Subcutaneous abdominal adipose tissue (tissue), 5 donors: ENCODE measurements at regions not wholly inside any gene's neighbourhood (a gene's known extent, or its start where the extent isn't known, plus 50 kb on each side); places are given as distances from the start of the nearest gene placed in this dataset.

Source experiments
- H3K27ac ChIP-seq: one replicate; pipeline ENCODE4 v1.7.0; 2013; ENCODE audit warnings: low read depth, mild to moderate bottlenecking, inconsistent platforms, low read length, moderate library complexity
- H3K27me3 ChIP-seq, 5 donors: one replicate each; pipeline ENCODE4 v1.7.0; 2013; ENCODE audit warnings: low read length in 5 of 5, inconsistent platforms in 1 of 5; ENCODE audit not compliant: control insufficient read depth in 5 of 5, insufficient read depth in 4 of 5
- H3K36me3 ChIP-seq, 5 donors: one replicate each; pipeline ENCODE4 v1.7.0; 2013; ENCODE audit warnings: low read length in 5 of 5; ENCODE audit not compliant: control insufficient read depth in 5 of 5, insufficient read depth in 5 of 5
- H3K4me1 ChIP-seq, 5 donors: one replicate each; pipeline ENCODE4 v1.7.0; 2013; ENCODE audit warnings: low read length in 5 of 5, mild to moderate bottlenecking in 3 of 5, moderate library complexity in 1 of 5; ENCODE audit not compliant: control insufficient read depth in 5 of 5, insufficient read depth in 5 of 5
- H3K4me3 ChIP-seq, 5 donors: one replicate each; pipeline ENCODE4 v1.7.0; 2013; ENCODE audit warnings: low read length in 5 of 5, low read depth in 1 of 5
- H3K9ac ChIP-seq, 5 donors: one replicate each; pipeline ENCODE4 v1.7.0; 2013; ENCODE audit warnings: low read length in 5 of 5, mild to moderate bottlenecking in 4 of 5, moderate library complexity in 3 of 5
- H3K9me3 ChIP-seq, 5 donors: one replicate each; pipeline ENCODE4 v1.7.0; 2013; ENCODE audit warnings: low read length in 5 of 5; ENCODE audit not compliant: control insufficient read depth in 5 of 5
- donor health status: healthy.
- donor health status: healthy.
- donor health status: healthy.
- donor health status: healthy.
- donor health status: healthy.

DNA sequence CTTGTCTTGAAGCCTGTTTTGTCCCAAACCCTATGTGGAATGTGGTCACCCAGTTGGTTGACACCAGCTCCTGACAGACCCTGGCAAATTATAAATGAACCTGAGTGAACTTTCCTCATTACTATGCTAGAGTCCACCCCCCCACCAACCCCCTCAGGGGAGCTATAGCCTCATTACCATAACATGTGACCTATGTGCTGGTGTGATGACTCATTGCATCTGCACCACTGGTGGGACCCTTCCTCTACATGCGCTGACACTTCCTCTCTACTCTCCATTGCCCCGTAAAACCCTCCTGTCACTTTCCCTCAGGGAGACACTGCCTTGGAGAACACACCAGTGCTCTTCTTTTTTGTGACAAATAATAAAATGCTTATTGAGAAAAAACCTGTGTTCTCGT is 105.0 kb upstream of the SESN3 start:
- Histone ChIP-seq H3K4me1 (peaks cover 12 to 39% (median 33%) of the 10 kb centered on the region in 5 donors), H3K9ac (no peak overlapping the region), H3K36me3 (no peaks in the 10 kb centered on the region), H3K4me3 (no peak overlapping the region), H3K27me3 (no peaks in the 10 kb centered on the region), H3K9me3 (no peaks in the 10 kb centered on the region), H3K27ac (peak overlapping the region; percentile 9)

DNA sequence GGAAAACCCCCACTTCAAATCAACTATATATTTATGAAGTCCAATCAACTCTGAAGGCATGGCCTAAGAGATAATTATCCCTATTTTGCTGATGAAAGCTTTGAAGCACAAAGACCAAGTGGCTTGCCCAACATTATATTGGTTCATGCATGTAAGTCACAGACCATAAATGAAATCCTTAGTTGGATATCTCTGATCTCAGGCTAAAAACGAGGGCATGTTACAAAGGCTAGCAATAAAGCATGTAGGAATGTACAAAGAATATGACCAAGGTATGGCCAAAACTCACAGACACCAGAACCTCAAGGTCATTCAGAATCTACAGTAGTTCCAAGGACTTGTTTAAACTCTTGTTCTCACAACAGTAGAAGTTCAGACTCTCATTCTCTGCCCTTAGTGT is 100.2 kb upstream of the SESN3 start:
- Histone ChIP-seq H3K36me3 (no peaks in the 10 kb centered on the region), H3K27me3 (no peaks in the 10 kb centered on the region), H3K4me3 (no peak overlapping the region), H3K27ac (no peak overlapping the region), H3K9me3 (no peaks in the 10 kb centered on the region), H3K9ac (no peak overlapping the region), H3K4me1 (peaks cover 0 to 3% (median 0%) of the 10 kb centered on the region in 5 donors)

DNA sequence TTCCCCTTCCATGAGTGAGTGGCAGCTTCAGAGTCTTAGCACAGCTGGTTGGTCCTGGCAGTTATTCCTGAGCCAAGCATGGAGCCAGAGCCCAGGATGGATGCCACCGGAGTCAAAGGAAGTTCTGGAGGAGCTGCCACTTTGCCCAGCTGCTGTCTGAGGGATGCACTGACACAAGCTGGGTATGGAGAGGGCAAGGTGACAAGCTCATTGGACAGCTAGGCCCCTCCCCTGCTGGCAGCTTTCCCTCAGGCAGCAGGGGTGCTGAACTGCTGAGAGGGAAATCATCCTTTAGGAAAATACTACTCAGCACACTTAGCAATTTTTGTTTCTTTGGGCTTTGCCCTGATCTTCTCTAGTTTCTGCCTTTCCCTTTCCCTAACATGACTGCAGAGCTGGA is 99.3 kb upstream of the SESN3 start:
- no peaks in the 10 kb centered on the region for H3K9me3 ChIP-seq
- H3K27me3 ChIP-seq, result no peaks in the 10 kb centered on the region
- H3K36me3 ChIP-seq, result no peaks in the 10 kb centered on the region
- H3K9ac ChIP-seq, result no peak overlapping the region
- no peak overlapping the region for H3K4me3 ChIP-seq
- H3K27ac ChIP-seq, result no peak overlapping the region
- no peaks in the 10 kb centered on the region for H3K4me1 ChIP-seq

DNA sequence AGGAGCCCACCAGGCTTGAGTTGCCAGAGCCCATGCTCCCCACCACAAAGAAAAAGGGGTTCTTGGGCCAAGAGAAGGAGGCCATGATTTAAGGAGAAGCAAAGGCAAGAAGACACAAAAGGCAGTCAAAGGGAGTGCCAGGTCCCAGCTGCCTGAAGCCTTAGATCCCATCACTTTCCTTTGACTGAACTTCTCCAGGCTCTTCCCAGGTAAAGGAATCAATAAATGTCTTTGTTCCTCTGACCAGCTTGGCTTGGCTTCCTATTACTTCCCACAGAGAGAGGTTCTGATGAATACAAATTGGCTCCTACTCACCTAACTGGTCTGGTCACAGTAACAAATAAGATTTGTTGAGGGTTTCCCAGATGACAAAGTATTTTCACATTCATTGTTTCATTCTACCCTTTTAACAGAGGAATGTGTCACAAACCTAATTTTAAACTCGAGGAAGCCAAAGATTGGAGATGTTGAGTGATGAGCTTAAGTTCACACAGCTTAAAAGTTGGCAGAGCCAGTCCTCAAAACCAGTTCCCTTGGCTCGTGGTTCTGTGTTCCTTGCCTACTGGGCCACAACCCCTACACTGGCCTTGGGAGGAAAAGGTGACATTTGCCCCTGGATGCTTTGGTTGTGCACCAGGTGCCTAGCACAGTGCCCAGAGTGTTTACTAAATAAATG is 96.4 kb upstream of the SESN3 start:
- no peaks in the 10 kb centered on the region for H3K36me3 ChIP-seq
- no peak overlapping the region for H3K27ac ChIP-seq
- H3K9me3 ChIP-seq, result no peaks in the 10 kb centered on the region
- peaks cover 0 to 4% (median 0%) of the 10 kb centered on the region in 5 donors for H3K4me1 ChIP-seq
- no peak overlapping the region for H3K4me3 ChIP-seq
- H3K9ac ChIP-seq, result no peak overlapping the region
- no peaks in the 10 kb centered on the region for H3K27me3 ChIP-seq

DNA sequence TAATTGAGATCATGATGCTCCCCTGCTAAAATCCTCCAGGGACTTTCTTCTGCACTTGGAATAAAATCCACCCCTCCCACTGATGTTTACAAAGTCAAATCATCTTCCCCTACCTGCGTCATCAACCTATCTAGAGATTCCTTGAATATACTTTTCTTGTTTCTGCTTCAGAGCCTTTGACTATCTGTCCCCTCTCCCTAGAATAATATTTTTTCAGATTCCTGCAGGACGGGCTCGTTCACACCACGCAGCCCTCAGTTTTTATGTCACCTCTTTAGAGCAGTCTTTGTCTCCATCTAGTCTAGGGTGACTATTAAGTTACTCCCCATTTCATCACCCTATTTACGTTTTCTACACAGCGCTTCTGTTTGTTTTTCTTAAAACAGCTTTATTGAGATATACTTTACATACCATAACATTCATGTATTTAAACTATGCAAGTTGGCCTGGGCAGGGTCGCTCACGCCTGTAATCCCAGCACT is 94.8 kb upstream of the SESN3 start:
- H3K27me3 ChIP-seq, result no peaks in the 10 kb centered on the region
- H3K9ac ChIP-seq, result no peak overlapping the region
- no peak overlapping the region for H3K27ac ChIP-seq

DNA sequence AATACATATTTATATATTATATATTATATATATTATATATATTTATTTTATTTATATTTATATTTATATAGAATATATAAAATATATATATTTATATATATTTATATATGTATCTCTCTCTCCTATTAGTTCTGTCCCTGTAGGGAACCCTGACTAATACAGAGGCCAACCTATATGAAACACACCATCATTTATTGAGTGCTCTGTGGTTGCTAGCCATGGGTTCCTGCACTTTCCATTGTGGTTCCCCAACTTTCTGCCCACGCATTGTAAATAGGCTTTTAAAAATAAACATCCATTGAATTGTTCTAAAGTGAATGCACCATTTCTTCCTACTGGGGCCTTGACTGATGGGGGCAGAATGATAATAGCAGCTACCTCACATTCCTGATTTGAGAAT is 93.8 kb upstream of the SESN3 start:
- H3K36me3 ChIP-seq, result no peaks in the 10 kb centered on the region
- no peak overlapping the region for H3K27ac ChIP-seq
- no peak overlapping the region for H3K9ac ChIP-seq
- no peaks in the 10 kb centered on the region for H3K27me3 ChIP-seq
- H3K4me3 ChIP-seq, result no peak overlapping the region
- peaks cover 0 to 4% (median 0%) of the 10 kb centered on the region in 5 donors for H3K4me1 ChIP-seq
- no peaks in the 10 kb centered on the region for H3K9me3 ChIP-seq

More for the DNA sequence above, 94.8 kb upstream of the SESN3 start:
- Histone ChIP-seq H3K36me3 (no peaks in the 10 kb centered on the region), H3K9me3 (no peaks in the 10 kb centered on the region), H3K4me1 (peaks cover 0 to 4% (median 0%) of the 10 kb centered on the region in 5 donors), H3K4me3 (no peak overlapping the region)

DNA sequence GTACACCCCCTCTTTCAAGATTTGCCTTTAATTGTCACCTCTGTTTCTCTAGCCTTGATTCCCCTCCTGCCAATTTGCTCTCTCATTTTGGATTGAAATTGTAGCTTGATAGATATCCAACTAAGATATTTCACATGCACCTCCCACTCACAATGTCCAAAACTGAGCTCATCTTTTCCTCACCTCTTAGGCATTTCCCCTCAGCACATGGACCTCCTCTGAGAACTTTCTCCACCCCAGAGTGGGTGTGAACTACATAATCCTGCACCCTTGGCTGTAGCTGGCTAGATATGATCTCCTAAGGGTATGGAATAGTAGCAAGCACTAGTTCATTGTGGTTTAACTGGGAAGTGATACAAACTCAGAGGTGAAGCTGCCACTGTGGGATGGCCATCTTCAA is 91.5 kb upstream of the SESN3 start:
- Histone ChIP-seq H3K36me3 (no peaks in the 10 kb centered on the region), H3K27ac (no peak overlapping the region), H3K9ac (no peak overlapping the region), H3K4me3 (no peak overlapping the region), H3K27me3 (no peaks in the 10 kb centered on the region), H3K9me3 (no peaks in the 10 kb centered on the region), H3K4me1 (peaks cover 0 to 11% (median 0%) of the 10 kb centered on the region in 5 donors)

DNA sequence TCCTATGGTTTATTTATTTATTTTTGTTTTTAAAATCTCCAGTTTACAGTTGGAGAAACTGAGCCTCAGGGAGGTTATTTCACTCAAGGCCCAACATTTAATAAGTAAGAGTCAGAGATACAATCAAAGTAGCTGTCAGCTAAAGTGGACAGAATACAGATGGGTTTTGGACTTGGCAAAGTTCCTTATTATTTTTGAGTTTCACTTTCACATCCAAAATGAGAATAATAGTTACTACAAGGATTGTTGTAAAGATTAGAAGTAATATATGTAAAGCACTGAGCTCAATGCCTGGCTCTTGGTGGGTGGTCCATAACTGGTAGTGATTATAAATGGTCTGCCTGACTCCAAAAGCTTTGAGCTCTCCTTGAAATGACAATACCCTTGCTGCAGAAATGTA is 87.5 kb upstream of the SESN3 start:
- H3K4me1 ChIP-seq, result peaks cover 0 to 11% (median 0%) of the 10 kb centered on the region in 5 donors
- no peak overlapping the region for H3K4me3 ChIP-seq
- H3K9me3 ChIP-seq, result no peaks in the 10 kb centered on the region
- no peaks in the 10 kb centered on the region for H3K36me3 ChIP-seq
- H3K27me3 ChIP-seq, result no peaks in the 10 kb centered on the region
- no peak overlapping the region for H3K9ac ChIP-seq
- no peak overlapping the region for H3K27ac ChIP-seq

DNA sequence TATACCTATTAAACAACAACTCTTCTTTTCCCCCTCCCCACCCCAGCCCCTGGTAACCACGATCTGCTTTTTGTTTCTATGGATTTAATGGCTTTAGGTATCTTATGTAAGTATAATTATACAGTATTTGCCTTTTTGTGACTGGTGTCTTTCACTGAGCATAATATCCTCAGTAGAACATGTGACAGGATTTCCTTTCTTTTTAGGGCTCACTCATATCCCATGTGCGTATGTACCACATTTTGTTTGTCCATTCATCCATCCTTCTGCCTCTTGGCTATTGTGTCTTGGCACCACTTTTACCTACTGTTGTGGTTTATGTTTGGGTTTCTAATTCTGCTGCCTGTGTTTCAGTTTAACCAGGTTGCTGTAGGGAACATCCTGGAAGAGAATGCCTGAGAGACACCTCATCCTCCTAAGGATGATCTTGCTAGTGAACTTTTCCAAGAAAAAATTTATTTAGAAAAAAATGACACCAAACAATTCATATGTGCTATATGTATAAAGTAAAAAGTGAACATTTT is 77.6 kb upstream of the SESN3 start:
- H3K9ac ChIP-seq, result no peak overlapping the region
- no peaks in the 10 kb centered on the region for H3K9me3 ChIP-seq
- H3K27me3 ChIP-seq, result no peaks in the 10 kb centered on the region
- no peaks in the 10 kb centered on the region for H3K36me3 ChIP-seq
- H3K4me3 ChIP-seq, result no peak overlapping the region
- H3K4me1 ChIP-seq, result no peaks in the 10 kb centered on the region
- no peak overlapping the region for H3K27ac ChIP-seq

DNA sequence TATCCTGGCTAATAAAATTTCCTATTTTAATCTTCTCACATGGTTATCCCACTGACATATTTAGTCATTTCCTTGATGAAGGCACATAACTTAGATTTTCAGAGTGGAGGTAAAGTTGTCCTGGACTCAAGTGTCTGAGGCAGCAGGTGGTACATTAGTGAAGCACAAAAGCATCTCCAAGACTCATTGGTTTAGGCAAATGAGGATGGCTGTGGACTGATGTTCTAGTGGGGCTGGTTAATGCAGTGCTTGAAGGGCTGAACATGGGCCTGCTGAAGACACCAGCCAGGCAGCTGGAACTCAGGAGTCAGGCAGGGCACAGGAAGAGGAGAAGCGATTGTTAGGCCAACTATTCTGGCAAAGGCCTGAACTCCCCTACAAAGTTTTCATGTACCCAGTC is 76.3 kb upstream of the SESN3 start:
- H3K27ac ChIP-seq, result no peak overlapping the region
- H3K27me3 ChIP-seq, result no peaks in the 10 kb centered on the region
- no peak overlapping the region for H3K9ac ChIP-seq
- H3K4me3 ChIP-seq, result no peak overlapping the region
- no peaks in the 10 kb centered on the region for H3K9me3 ChIP-seq
- H3K36me3 ChIP-seq, result no peaks in the 10 kb centered on the region
- H3K4me1 ChIP-seq, result no peaks in the 10 kb centered on the region
